SK-N-SH (cell line): ENCODE measurements at regions not wholly inside any gene's neighbourhood (a gene's known extent, or its start where the extent isn't known, plus 50 kb on each side); places are given as distances from the start of the nearest gene placed in this dataset.

Source experiments
- CTCF ChIA-PET: fragments of 300-600, 350-600 bp; formaldehyde crosslinking; extraction: SDS; loops from one replicate; lab custom pipeline; 2021; lab: Yijun Ruan, JAX
- POLR2A ChIA-PET: fragments of 350-600 bp; sonication (Branson Sonifier 250); formaldehyde crosslinking; extraction: SDS; loops from one replicate; lab custom pipeline; 2020; ENCODE audit warnings: antibody characterized with exemption, inconsistent platforms; lab: Yijun Ruan, JAX
- DNase-seq: peaks from one replicate; pipeline ENCODE4 v3.0.0; 2012
- H2AFZ ChIP-seq: fragments of 200-600 bp; sonication (generic); 2 replicates; pipeline ENCODE4 v1.8.1; 2016; ENCODE audit warnings: antibody characterized with exemption, mild to moderate bottlenecking, low read depth
- H3F3A ChIP-seq: fragments of 200-600 bp; sonication (generic); replicated peaks from 2 replicates; pipeline ENCODE3; 2016; ENCODE audit warnings: antibody characterized with exemption, mild to moderate bottlenecking; ENCODE audit not compliant: insufficient read depth
- H3K27ac ChIP-seq, 2 experiments: fragments of 200-500 bp in 1 of 2; fragments of 200-600 bp in 1 of 2; sonication (Bioruptor generic) in 1 of 2; sonication (generic), shearing (Covaris generic) in 1 of 2; 2 replicates each; pipeline versions ENCODE4 v1.5.1 to v1.6.1; 2014 to 2016; ENCODE audit warnings: low read depth in 2 of 2, inconsistent platforms in 1 of 2, low read length in 1 of 2, mild to moderate bottlenecking in 1 of 2, mixed read lengths in 1 of 2
- H3K27me3 ChIP-seq: fragments of 200-600 bp; sonication (generic), shearing (Covaris generic); 2 replicates; pipeline ENCODE4 v1.6.1; 2016; ENCODE audit warnings: mixed run types; ENCODE audit not compliant: insufficient read depth
- H3K36me3 ChIP-seq, 2 experiments: fragments of 200-500 bp in 1 of 2; fragments of 200-600 bp in 1 of 2; sonication (Bioruptor generic) in 1 of 2; sonication (generic) in 1 of 2; replicated peaks in 1 of 2; 2 replicates each; pipeline versions ENCODE3 to v1.5.1; 2014 to 2016; ENCODE audit warnings: low read length in 1 of 2, mild to moderate bottlenecking in 1 of 2; ENCODE audit not compliant: insufficient read depth in 2 of 2, control insufficient read depth in 1 of 2
- H3K4me1 ChIP-seq, 2 experiments: fragments of 200-500 bp in 1 of 2; fragments of 200-600 bp in 1 of 2; sonication (Bioruptor generic) in 1 of 2; sonication (generic), shearing (Covaris generic) in 1 of 2; 2 replicates each; pipeline versions ENCODE4 v1.5.1 to v1.6.1; 2014 to 2016; ENCODE audit warnings: low read depth in 1 of 2, low read length in 1 of 2, mixed run types in 1 of 2; ENCODE audit not compliant: insufficient read depth in 2 of 2, control insufficient read depth in 1 of 2
- H3K4me2 ChIP-seq: fragments of 200-600 bp; sonication (generic), shearing (Covaris generic); 2 replicates; pipeline ENCODE4 v1.6.1; 2017; ENCODE audit warnings: mixed run types
- H3K4me3 ChIP-seq, 2 experiments: fragments of 200-500 bp in 1 of 2; fragments of 200-600 bp in 1 of 2; sonication (Bioruptor generic) in 1 of 2; sonication (generic), shearing (Covaris generic) in 1 of 2; 2 replicates each; pipeline versions ENCODE4 v1.5.1 to v1.8.1; 2014 to 2016; ENCODE audit warnings: low read depth in 2 of 2, inconsistent platforms in 1 of 2, low read length in 1 of 2, mild to moderate bottlenecking in 1 of 2, mixed read lengths in 1 of 2, moderate library complexity in 1 of 2
- H3K79me2 ChIP-seq: fragments of 200-600 bp; sonication (generic); 2 replicates; pipeline ENCODE4 v1.8.1; 2017; ENCODE audit warnings: mild to moderate bottlenecking; ENCODE audit not compliant: insufficient read depth
- H3K9ac ChIP-seq: fragments of 200-600 bp; sonication (generic); 2 replicates; pipeline ENCODE4 v1.6.1; 2017; ENCODE audit warnings: mixed run types
- H3K9me2 ChIP-seq: fragments of 200-600 bp; sonication (generic); 2 replicates; pipeline ENCODE4 v1.6.1; 2017; ENCODE audit warnings: mixed run types
- H3K9me3 ChIP-seq: fragments of 200-600 bp; sonication (generic); 2 replicates; pipeline ENCODE4 v1.6.1; 2017; ENCODE audit warnings: mixed run types, mild to moderate bottlenecking, moderate library complexity
- H4K20me1 ChIP-seq: fragments of 200-600 bp; sonication (generic); 2 replicates; pipeline ENCODE4 v1.6.1; 2017; ENCODE audit warnings: mild to moderate bottlenecking, mixed run types; ENCODE audit not compliant: insufficient read depth
- CHD2 ChIP-seq: fragments of 150-350 bp; IDR thresholded peaks from 2 replicates; pipeline ENCODE4 v1.6.1; 2018; ENCODE audit warnings: low read length; ENCODE audit not compliant: partially characterized antibody
- ELF1 ChIP-seq: IDR thresholded peaks from 2 replicates; pipeline ENCODE4 v1.4.0; 2012
- EP300 ChIP-seq, 2 experiments: IDR thresholded peaks; 2 replicates each; pipeline versions ENCODE4 v1.4.0 to v1.6.1; 2012; ENCODE audit warnings: borderline replicate concordance in 1 of 2, low read depth in 1 of 2, low read length in 1 of 2
- FOSL2 ChIP-seq: IDR thresholded peaks from 2 replicates; pipeline ENCODE4 v1.4.0; 2012; ENCODE audit warnings: low read depth, mild to moderate bottlenecking, moderate library complexity, borderline replicate concordance
- FOXM1 ChIP-seq: IDR thresholded peaks from 2 replicates; pipeline ENCODE4 v1.4.0; 2012; ENCODE audit warnings: low read depth, mild to moderate bottlenecking
- GATA2 ChIP-seq: sonication (generic); formaldehyde crosslinking; IDR thresholded peaks from 2 replicates; pipeline ENCODE4 v1.5.0; 2020; ENCODE audit warnings: mild to moderate bottlenecking, missing genetic modification reagents
- JUND ChIP-seq: IDR thresholded peaks from 2 replicates; pipeline ENCODE4 v1.4.0; 2012
- MXI1 ChIP-seq: IDR thresholded peaks from 2 replicates; pipeline ENCODE4 v1.6.1; 2012; ENCODE audit warnings: mild to moderate bottlenecking, low read depth, low read length, improper control_type of control experiment
- NRF1 ChIP-seq: IDR thresholded peaks from 2 replicates; pipeline ENCODE4 v1.6.1; 2012; ENCODE audit warnings: low read depth, mild to moderate bottlenecking, low read length
- PBX3 ChIP-seq: IDR thresholded peaks from 2 replicates; pipeline ENCODE4; 2012
- POLR2AphosphoS5 ChIP-seq: IDR thresholded peaks from 2 replicates; pipeline ENCODE4 v1.6.1; 2012; ENCODE audit warnings: low read depth, low read length
- RCOR1 ChIP-seq: fragments of 150-350 bp; IDR thresholded peaks from 2 replicates; pipeline ENCODE4 v1.6.1; 2017; ENCODE audit warnings: antibody characterized with exemption, low read length
- RFX5 ChIP-seq: IDR thresholded peaks from 2 replicates; pipeline ENCODE4 v1.6.1; 2012; ENCODE audit warnings: mild to moderate bottlenecking, improper control_type of control experiment, low read length
- RXRA ChIP-seq: IDR thresholded peaks from 2 replicates; pipeline ENCODE4 v1.4.0; 2012; ENCODE audit warnings: low read depth, mild to moderate bottlenecking, borderline replicate concordance
- SIN3A ChIP-seq: IDR thresholded peaks from 2 replicates; pipeline ENCODE4 v1.6.1; 2012; ENCODE audit warnings: low read depth, mild to moderate bottlenecking, low read length, moderate library complexity, borderline replicate concordance
- TAF1 ChIP-seq: IDR thresholded peaks from 2 replicates; pipeline ENCODE4 v1.6.1; 2012; ENCODE audit warnings: low read depth, mild to moderate bottlenecking, low read length, moderate library complexity, borderline replicate concordance
- TCF12 ChIP-seq: IDR thresholded peaks from 2 replicates; pipeline ENCODE4 v1.4.0; 2012
- TEAD4 ChIP-seq: IDR thresholded peaks from 2 replicates; pipeline ENCODE4 v1.4.0; 2012; ENCODE audit warnings: mild to moderate bottlenecking, borderline replicate concordance; ENCODE audit not compliant: insufficient read depth
- USF1 ChIP-seq: IDR thresholded peaks from 2 replicates; pipeline ENCODE4 v1.4.0; 2012; ENCODE audit warnings: low read depth, borderline replicate concordance
- WGBS: methylation state at CpG from one replicate; pipeline ENCODE4 v1.1.6; 2017; ENCODE audit warnings: low lambda C conversion rate; 5-methylcytosine and 5-hydroxymethylcytosine counted together
- TF ChIP-seq, protein P1 (sequence below): IDR thresholded peaks from 2 replicates; pipeline ENCODE4 v1.4.0; 2012; ENCODE audit warnings: low read depth, borderline replicate concordance

DNA sequence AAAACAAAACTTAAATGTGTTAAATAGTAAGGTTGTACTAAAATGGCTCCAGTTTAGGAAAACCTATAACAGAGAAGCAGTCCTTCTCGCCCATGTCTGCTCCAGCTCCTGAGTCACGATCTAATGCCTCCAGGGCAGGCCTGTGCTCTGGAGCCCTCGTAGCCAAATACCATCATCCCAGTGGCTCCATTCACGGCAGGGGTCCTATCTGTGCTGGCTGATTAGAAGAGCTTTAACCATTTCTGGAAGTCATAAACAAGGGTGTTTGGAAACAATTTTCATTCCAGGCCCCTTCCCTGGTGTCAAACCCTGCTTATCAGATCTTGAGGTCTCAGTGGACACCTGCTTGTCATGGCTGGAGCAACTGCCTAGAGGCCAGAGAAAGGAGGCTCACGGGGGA lies 336.9 kb downstream of the SOX9 start:
- Histone ChIP-seq H3F3A (no peaks in the 10 kb centered on the region), H3K4me2 (no peak overlapping the region), H4K20me1 (no peaks in the 10 kb centered on the region), H3K9me3 (no peaks in the 10 kb centered on the region), H3K27ac (no peak overlapping the region), H2AFZ (no peak overlapping the region), H3K4me1 (peaks cover 0 to 6% of the 10 kb centered on the region in 2 experiments; a peak in 1 of 4 replicates), H3K4me3 (no peak overlapping the region), H3K9ac (no peak overlapping the region), H3K9me2 (no peaks in the 10 kb centered on the region), H3K36me3 (no peaks in the 10 kb centered on the region), H3K79me2 (peaks cover 18% of the 10 kb centered on the region), H3K27me3 (no peaks in the 10 kb centered on the region)
- POLR2A ChIA-PET: no interaction called here
- CTCF ChIA-PET: interaction anchor here (0.6 kb wide), 1 partner anchor 99 kb away, joined by 3 read pairs; no protein-coding TSS in a partner anchor
- DNase-seq: no peak
- WGBS: 97% methylated on average over 5 of the region's 5 CpGs
- TF ChIP-seq RXRA (no peak), FOXM1 (no peak), TEAD4 (no peak), TAF1 (no peak), PBX3 (no peak), MXI1 (no peak), RCOR1 (no peak), TCF12 (no peak), POLR2AphosphoS5 (no peak), FOSL2 (no peak), GATA2 (CRISPR knock-in tag) (no peak), EP300 (IDR thresholded peaks at IDR 0.05; ENCODE audit: borderline replicate concordance in 1 of 2, low read depth in 1 of 2, low read length in 1 of 2) (no peak), CHD2 (no peak), SIN3A (no peak), USF1 (no peak), NRF1 (no peak)

DNA sequence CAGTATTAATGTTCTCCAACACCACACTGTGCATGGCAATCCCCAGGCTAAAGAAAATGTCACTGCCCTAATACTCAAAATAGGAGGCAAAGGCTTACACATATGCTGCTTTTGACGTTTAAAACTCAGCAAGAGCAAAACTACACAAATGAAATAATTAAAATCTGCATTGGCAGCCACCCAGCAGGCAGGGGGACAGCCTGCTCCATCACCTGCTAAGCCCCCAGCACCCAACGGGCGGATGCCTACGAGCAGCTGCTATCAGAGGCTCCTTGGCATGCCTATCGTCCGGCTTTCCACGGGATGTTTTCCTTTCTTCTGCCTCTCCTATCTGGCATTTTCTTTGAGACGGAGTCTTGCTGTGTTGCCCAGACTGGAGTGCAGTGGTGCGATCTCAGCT lies 337.5 kb downstream of the SOX9 start:
- POLR2A ChIA-PET: no interaction called here
- Histone ChIP-seq H3K9ac (no peak overlapping the region), H3K9me3 (no peaks in the 10 kb centered on the region), H3K27ac (no peak overlapping the region), H3K4me2 (no peak overlapping the region), H3K36me3 (no peaks in the 10 kb centered on the region), H3K27me3 (no peaks in the 10 kb centered on the region), H3F3A (no peaks in the 10 kb centered on the region), H2AFZ (no peak overlapping the region), H3K9me2 (no peaks in the 10 kb centered on the region), H3K79me2 (peaks cover 16% of the 10 kb centered on the region), H3K4me3 (no peak overlapping the region), H3K4me1 (peaks cover 0 to 6% of the 10 kb centered on the region in 2 experiments; a peak in 1 of 4 replicates), H4K20me1 (no peaks in the 10 kb centered on the region)
- TF ChIP-seq SIN3A (no peak), EP300 (IDR thresholded peaks at IDR 0.05; ENCODE audit: borderline replicate concordance in 1 of 2, low read depth in 1 of 2, low read length in 1 of 2) (no peak), CHD2 (no peak), RFX5 (no peak), POLR2AphosphoS5 (no peak), PBX3 (no peak), USF1 (no peak), GATA2 (CRISPR knock-in tag) (no peak), RXRA (no peak), ELF1 (no peak), JUND (no peak), FOXM1 (no peak)
- TF ChIP-seq, protein P1, sequence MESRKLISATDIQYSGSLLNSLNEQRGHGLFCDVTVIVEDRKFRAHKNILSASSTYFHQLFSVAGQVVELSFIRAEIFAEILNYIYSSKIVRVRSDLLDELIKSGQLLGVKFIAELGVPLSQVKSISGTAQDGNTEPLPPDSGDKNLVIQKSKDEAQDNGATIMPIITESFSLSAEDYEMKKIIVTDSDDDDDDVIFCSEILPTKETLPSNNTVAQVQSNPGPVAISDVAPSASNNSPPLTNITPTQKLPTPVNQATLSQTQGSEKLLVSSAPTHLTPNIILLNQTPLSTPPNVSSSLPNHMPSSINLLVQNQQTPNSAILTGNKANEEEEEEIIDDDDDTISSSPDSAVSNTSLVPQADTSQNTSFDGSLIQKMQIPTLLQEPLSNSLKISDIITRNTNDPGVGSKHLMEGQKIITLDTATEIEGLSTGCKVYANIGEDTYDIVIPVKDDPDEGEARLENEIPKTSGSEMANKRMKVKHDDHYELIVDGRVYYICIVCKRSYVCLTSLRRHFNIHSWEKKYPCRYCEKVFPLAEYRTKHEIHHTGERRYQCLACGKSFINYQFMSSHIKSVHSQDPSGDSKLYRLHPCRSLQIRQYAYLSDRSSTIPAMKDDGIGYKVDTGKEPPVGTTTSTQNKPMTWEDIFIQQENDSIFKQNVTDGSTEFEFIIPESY: no peak
- CTCF ChIA-PET: no interaction called here
- 88% methylated on average over 9 of the region's 9 CpGs for WGBS
- DNase-seq: no peak
